BE2C (cell line): ENCODE measurements at regions not wholly inside any gene's neighbourhood (a gene's known extent, or its start where the extent isn't known, plus 50 kb on each side); places are given as distances from the start of the nearest gene placed in this dataset.

Experiments used
- DNase-seq: peaks from one replicate; pipeline ENCODE4 v3.0.0-alpha.2; 2020
- H3K27me3 ChIP-seq: fragments of 250-450 bp; sonication (Bioruptor Pico); 2 replicates; pipeline ENCODE4 v1.5.1; 2020; ENCODE audit warnings: mild to moderate bottlenecking
- H3K36me3 ChIP-seq: fragments of 250-450 bp; sonication (Bioruptor Pico); 2 replicates; pipeline ENCODE4 v1.5.1; 2020; ENCODE audit warnings: mild to moderate bottlenecking
- H3K4me1 ChIP-seq: fragments of 250-450 bp; sonication (Bioruptor Pico); 2 replicates; pipeline ENCODE4 v1.5.1; 2020
- H3K4me3 ChIP-seq: 2 replicates; pipeline ENCODE4 v1.5.1; 2011; ENCODE audit warnings: low read depth, low read length
- H3K9me3 ChIP-seq: fragments of 250-450 bp; sonication (Bioruptor Pico); 2 replicates; pipeline ENCODE4 v1.5.1; 2020
- CTCF ChIP-seq: IDR thresholded peaks from 2 replicates; pipeline ENCODE4 v1.5.1; 2012; ENCODE audit warnings: mild to moderate bottlenecking, low read depth, low read length

DNA sequence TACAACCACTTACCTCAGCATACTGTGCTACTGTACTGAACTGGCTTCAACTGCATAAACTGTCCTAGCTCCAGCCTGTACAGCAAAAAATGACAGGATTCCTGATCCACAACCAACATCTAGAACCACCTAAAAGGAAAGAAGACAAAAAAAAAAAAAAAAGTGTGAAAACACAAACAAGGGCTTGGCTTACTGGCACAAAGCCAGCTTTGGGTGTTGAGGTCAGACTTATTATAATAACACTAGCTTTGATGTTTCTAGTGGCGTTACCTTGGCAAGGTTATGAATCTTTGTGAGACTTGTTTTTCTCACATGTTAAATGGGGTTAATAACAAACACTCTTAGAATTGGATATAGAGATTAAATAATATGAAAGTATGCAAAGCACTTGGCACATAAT lies 148.5 kb upstream of the PUM3 start:
- TF ChIP-seq CTCF: no peak
- H3K4me1 ChIP-seq: no peaks in the 10 kb centered on the region
- no peaks in the 10 kb centered on the region for H3K36me3 ChIP-seq
- H3K27me3 ChIP-seq: no peaks in the 10 kb centered on the region; the same call in 1 of the 2 replicates
- DNase-seq: no peak
- no peak overlapping the region for H3K4me3 ChIP-seq
- H3K9me3 ChIP-seq: no peaks in the 10 kb centered on the region

DNA sequence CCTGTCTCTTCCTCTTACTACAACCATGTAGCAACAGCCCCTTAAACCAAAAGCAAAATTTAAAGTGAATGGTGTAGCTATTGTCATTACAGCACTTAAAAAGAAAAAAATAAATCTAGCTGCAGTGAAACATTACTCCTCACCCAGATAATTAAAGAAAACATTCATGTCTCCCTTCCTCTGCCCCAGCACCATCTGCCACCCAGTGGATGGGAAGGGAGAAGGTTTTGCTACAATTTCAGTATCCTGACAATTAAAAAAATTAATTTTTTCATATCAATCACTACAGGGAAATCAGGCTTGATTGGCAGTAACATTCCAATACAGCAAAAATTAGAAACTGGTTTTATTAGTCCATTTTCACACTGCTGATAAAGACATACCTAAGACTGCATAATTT lies 147.4 kb upstream of the PUM3 start:
- TF ChIP-seq CTCF: no peak
- Histone ChIP-seq H3K27me3 (no peaks in the 10 kb centered on the region; the same call in 1 of the 2 replicates), H3K4me3 (no peak overlapping the region), H3K36me3 (no peaks in the 10 kb centered on the region), H3K9me3 (no peaks in the 10 kb centered on the region), H3K4me1 (no peaks in the 10 kb centered on the region)
- DNase-seq: no peak

DNA sequence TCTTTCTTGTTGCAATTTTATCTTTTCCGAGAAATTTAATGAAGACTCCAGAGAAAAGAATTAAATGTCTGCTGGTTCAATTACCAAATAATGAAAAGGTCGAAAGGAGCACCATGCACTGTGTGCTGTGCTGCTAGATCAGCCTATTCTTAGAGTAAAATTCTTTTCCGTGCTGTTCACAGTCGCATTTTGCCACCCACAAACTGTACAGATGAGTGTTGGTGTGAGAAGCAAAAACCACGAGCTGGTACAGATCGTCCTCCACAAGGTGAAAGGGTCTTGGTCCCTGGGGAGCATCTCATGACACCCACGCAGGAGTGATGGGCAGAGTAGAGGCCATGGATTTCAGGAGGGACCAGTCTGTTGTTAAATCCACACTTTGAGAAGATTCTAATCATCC lies 143.8 kb upstream of the PUM3 start:
- no peak overlapping the region for H3K4me3 ChIP-seq
- H3K36me3 ChIP-seq: no peaks in the 10 kb centered on the region
- H3K27me3 ChIP-seq: no peaks in the 10 kb centered on the region; the same call in 1 of the 2 replicates
- H3K4me1 ChIP-seq: no peaks in the 10 kb centered on the region
- no peak for DNase-seq
- no peaks in the 10 kb centered on the region for H3K9me3 ChIP-seq
- TF ChIP-seq CTCF: no peak

DNA sequence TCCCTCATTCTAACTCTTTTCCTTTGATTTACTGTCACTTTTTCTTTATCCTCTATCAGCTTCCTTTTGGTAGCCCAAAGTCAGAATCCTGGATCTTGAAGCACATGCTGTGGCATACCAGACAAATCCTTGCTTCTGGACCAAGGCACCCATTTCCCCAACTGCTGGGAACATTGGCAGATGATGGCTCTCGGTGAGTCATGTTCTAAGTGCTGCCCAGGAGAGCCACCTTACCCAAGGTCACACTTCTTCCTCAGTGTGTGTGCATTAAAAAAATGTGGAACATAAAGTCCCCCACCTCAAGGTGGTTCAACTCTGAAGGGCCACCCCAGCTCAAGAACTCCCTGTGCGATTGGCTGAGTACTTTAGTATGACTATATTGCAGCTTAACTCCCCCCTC lies 141.4 kb upstream of the PUM3 start:
- Histone ChIP-seq H3K4me1 (no peaks in the 10 kb centered on the region), H3K36me3 (no peaks in the 10 kb centered on the region), H3K9me3 (no peaks in the 10 kb centered on the region), H3K27me3 (no peaks in the 10 kb centered on the region; the same call in 1 of the 2 replicates), H3K4me3 (no peak overlapping the region)
- no peak for TF ChIP-seq CTCF
- DNase-seq: no peak

GRCh38 chr9:2984491-2984890 lies 140.6 kb upstream of the PUM3 start:
- Histone ChIP-seq H3K36me3 (no peaks in the 10 kb centered on the region), H3K4me1 (no peaks in the 10 kb centered on the region), H3K4me3 (no peak overlapping the region), H3K9me3 (no peaks in the 10 kb centered on the region), H3K27me3 (no peaks in the 10 kb centered on the region; the same call in 1 of the 2 replicates)
- no peak for DNase-seq
- no peak for TF ChIP-seq CTCF

DNA sequence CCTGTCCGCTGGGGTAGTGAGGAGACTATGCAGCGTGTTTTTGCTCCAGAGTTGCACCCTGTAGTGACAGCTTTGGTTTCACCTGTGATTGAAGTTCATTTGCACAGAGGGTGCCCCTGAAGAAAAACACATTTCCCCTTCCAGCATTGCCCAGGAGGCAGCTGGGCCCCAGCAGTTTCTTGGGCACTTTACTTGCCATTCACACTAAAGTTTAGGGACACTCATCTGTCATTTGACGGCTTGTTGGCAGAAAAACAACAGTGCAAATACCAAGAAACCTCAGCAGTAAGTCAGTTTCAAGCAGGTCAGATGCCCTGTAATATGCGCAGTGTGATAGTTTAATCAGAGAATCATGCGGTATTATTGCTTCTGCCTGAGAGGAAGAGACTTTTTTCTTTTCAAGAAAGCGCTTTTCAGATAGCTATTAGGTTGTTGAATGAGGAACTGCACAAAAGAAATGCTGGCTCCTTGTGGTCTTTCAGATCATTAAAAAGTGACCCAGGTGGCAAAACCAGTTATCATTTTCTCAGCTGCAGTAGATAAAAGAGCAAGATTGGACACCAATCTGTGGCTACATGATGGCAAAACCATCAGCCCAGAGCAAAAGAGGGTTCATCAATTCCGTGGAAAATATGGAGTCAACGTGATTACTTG lies 136.2 kb upstream of the PUM3 start:
- Histone ChIP-seq H3K9me3 (no peaks in the 10 kb centered on the region), H3K4me1 (no peaks in the 10 kb centered on the region), H3K4me3 (no peak overlapping the region), H3K27me3 (no peaks in the 10 kb centered on the region), H3K36me3 (no peaks in the 10 kb centered on the region)
- no peak for DNase-seq
- TF ChIP-seq CTCF: no peak
